ENCODE measurements at regions not wholly inside any gene's neighbourhood (a gene's known extent, or its start where the extent isn't known, plus 50 kb on each side); places are given as distances from the start of the nearest gene placed in this dataset.

DNA sequence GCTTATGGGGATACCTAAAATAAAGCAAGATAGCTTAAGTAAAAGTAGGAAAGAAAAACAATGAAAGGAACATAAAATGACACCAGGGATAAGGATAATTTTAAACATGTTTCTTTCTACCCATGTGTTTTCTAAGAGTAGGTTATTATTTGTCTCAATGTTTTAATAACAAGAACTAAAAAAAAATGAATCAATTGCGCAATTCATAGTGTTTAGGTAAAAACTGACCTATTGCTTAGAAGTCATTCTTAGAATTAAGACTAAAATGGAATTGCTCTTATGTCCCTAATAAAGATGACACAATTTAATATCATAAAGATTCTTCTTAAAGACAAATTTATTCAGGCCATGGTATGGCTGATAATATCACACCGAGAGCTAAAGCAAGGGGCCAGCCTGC lies 58.0 kb upstream of the COL24A1 start:
- Histone ChIP-seq H3K27ac (no peak overlapping the region), H3K27me3 (replicated peaks) (no peaks in the 10 kb centered on the region), H3K36me3 (replicated peaks) (no peaks in the 10 kb centered on the region), H3K4me3 (ENCODE audit: low read depth, low read length) (no peak overlapping the region)
- no peak for TF ChIP-seq CTCF (IDR thresholded peaks at IDR 0.05; ENCODE audit: low read depth, low read length, missing control alignments)
- no peak for DNase-seq
- in situ Hi-C loops (cut with HindIII; ENCODE audit: low pct_ligation_motif_present, low sequenced_read_pairs), result no loop called here

- H3K27me3 ChIP-seq (replicated peaks), result no peaks in the 10 kb centered on the region
- TF ChIP-seq CTCF (IDR thresholded peaks at IDR 0.05; ENCODE audit: low read depth, low read length, missing control alignments), result no peak
- in situ Hi-C loops (cut with HindIII; ENCODE audit: low pct_ligation_motif_present, low sequenced_read_pairs), result no loop called here
- no peak overlapping the region for H3K27ac ChIP-seq
- no peak overlapping the region for H3K4me3 ChIP-seq (ENCODE audit: low read depth, low read length)
- no peak for DNase-seq
- H3K36me3 ChIP-seq (replicated peaks), result no peaks in the 10 kb centered on the region
Observed at GRCh38 chr1:86209346-86209745, 52.8 kb upstream of the COL24A1 start.

DNA sequence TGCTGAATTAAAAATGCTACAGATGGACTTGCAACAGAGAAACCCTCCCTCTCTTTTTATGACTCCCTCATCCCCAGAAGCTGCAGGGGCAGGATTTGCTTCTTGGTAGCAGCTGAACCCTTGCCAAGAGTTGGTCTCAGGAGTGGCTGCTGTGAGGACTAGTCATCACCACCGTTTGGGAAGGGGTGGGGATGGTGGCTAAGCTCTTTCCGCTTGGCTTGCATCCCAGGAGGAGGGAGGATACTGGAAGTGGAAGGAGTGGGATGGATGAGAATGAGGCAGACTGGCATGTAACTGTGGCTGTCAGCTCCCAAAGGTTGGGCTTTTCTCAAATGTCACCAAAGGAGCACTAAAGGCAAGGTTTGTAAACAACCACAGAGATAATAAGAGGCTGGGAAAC lies 50.8 kb upstream of the COL24A1 start:
- Histone ChIP-seq H3K27ac (no peak overlapping the region), H3K4me3 (ENCODE audit: low read depth, low read length) (no peak overlapping the region), H3K36me3 (replicated peaks) (no peaks in the 10 kb centered on the region), H3K27me3 (replicated peaks) (no peaks in the 10 kb centered on the region)
- in situ Hi-C loops (cut with HindIII; ENCODE audit: low pct_ligation_motif_present, low sequenced_read_pairs), result no loop called here
- DNase-seq, result peak; percentile 81
- TF ChIP-seq CTCF (IDR thresholded peaks at IDR 0.05; ENCODE audit: low read depth, low read length, missing control alignments), result no peak

Data from brain microvascular endothelial cell (primary cell).